ENCODE measurements at regions not wholly inside any gene's neighbourhood (a gene's known extent, or its start where the extent isn't known, plus 50 kb on each side); places are given as distances from the start of the nearest gene placed in this dataset.

GRCh38 chr3:14332392-14332791 is 70.0 kb upstream of the SLC6A6 start:
- TF ChIP-seq, protein P1, sequence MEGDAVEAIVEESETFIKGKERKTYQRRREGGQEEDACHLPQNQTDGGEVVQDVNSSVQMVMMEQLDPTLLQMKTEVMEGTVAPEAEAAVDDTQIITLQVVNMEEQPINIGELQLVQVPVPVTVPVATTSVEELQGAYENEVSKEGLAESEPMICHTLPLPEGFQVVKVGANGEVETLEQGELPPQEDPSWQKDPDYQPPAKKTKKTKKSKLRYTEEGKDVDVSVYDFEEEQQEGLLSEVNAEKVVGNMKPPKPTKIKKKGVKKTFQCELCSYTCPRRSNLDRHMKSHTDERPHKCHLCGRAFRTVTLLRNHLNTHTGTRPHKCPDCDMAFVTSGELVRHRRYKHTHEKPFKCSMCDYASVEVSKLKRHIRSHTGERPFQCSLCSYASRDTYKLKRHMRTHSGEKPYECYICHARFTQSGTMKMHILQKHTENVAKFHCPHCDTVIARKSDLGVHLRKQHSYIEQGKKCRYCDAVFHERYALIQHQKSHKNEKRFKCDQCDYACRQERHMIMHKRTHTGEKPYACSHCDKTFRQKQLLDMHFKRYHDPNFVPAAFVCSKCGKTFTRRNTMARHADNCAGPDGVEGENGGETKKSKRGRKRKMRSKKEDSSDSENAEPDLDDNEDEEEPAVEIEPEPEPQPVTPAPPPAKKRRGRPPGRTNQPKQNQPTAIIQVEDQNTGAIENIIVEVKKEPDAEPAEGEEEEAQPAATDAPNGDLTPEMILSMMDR (IDR thresholded peaks at IDR 0.05): no peak
- no peak for TF ChIP-seq EZH2 (IDR thresholded peaks at IDR 0.05)
